Cardiac muscle cell (in vitro differentiated cells and primary cell): ENCODE measurements at regions not wholly inside any gene's neighbourhood (a gene's known extent, or its start where the extent isn't known, plus 50 kb on each side); places are given as distances from the start of the nearest gene placed in this dataset.
A peak's percentile ranks its signal among the peaks of the same experiment; 100 is the strongest.

Experiments
- DNase-seq, 2 donors: peaks; one replicate each; pipeline versions ENCODE4 v3.0.0 to v3.0.0-alpha.2; 2010 to 2017; ENCODE audit warnings: low read depth in 1 of 2, low spot score in 1 of 2
- H3K27ac ChIP-seq: fragments of 200-600 bp; sonication (generic); 2 replicates; pipeline ENCODE4 v1.5.1; 2016
- H3K27me3 ChIP-seq: fragments of 200-600 bp; sonication (generic); 2 replicates; pipeline ENCODE4 v1.6.0; 2016; ENCODE audit warnings: control low read depth
- H3K36me3 ChIP-seq: fragments of 200-600 bp; sonication (generic); 2 replicates; pipeline ENCODE4 v1.5.1; 2016; ENCODE audit warnings: control low read depth
- H3K4me1 ChIP-seq: fragments of 200-600 bp; sonication (generic); 2 replicates; pipeline ENCODE4 v1.8.1; 2017; ENCODE audit warnings: low read depth, mild to moderate bottlenecking, mixed run types
- H3K4me3 ChIP-seq: fragments of 200-600 bp; sonication (generic); 2 replicates; pipeline ENCODE4 v1.5.1; 2016; ENCODE audit warnings: mild to moderate bottlenecking
- H3K9me3 ChIP-seq: fragments of 200-600 bp; sonication (generic); 2 replicates; pipeline ENCODE4 v1.5.1; 2017; ENCODE audit warnings: low read depth, mild to moderate bottlenecking, control low read depth
- TF ChIP-seq, protein P1 (sequence below): IDR thresholded peaks from 2 replicates; pipeline ENCODE4 v1.5.1; 2012; ENCODE audit warnings: low read depth, mild to moderate bottlenecking, low read length

- Histone ChIP-seq H3K9me3 (no peaks in the 10 kb centered on the region), H3K27me3 (no peaks in the 10 kb centered on the region), H3K4me1 (peaks cover under 1% of the 10 kb centered on the region), H3K27ac (no peak overlapping the region), H3K4me3 (no peak overlapping the region), H3K36me3 (no peaks in the 10 kb centered on the region)
- TF ChIP-seq, protein P1, sequence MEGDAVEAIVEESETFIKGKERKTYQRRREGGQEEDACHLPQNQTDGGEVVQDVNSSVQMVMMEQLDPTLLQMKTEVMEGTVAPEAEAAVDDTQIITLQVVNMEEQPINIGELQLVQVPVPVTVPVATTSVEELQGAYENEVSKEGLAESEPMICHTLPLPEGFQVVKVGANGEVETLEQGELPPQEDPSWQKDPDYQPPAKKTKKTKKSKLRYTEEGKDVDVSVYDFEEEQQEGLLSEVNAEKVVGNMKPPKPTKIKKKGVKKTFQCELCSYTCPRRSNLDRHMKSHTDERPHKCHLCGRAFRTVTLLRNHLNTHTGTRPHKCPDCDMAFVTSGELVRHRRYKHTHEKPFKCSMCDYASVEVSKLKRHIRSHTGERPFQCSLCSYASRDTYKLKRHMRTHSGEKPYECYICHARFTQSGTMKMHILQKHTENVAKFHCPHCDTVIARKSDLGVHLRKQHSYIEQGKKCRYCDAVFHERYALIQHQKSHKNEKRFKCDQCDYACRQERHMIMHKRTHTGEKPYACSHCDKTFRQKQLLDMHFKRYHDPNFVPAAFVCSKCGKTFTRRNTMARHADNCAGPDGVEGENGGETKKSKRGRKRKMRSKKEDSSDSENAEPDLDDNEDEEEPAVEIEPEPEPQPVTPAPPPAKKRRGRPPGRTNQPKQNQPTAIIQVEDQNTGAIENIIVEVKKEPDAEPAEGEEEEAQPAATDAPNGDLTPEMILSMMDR: no peak
- DNase-seq: no peak
Observed at GRCh38 chr5:4054092-4054491, 458.5 kb downstream of the IRX1 start.

- Histone ChIP-seq H3K9me3 (no peaks in the 10 kb centered on the region), H3K36me3 (no peaks in the 10 kb centered on the region), H3K27me3 (no peaks in the 10 kb centered on the region), H3K4me1 (peaks cover 15% of the 10 kb centered on the region), H3K27ac (no peak overlapping the region), H3K4me3 (no peak overlapping the region)
- DNase-seq: peak in 1 of 2 donors; percentile 28
- TF ChIP-seq, protein P1: no peak
Observed at GRCh38 chr5:4058899-4059298, 463.3 kb downstream of the IRX1 start.

- H3K4me3 ChIP-seq: no peak overlapping the region
- no peaks in the 10 kb centered on the region for H3K27me3 ChIP-seq
- no peaks in the 10 kb centered on the region for H3K9me3 ChIP-seq
- TF ChIP-seq, protein P1: no peak
- no peaks in the 10 kb centered on the region for H3K36me3 ChIP-seq
- peak overlapping the region; percentile 91 for H3K27ac ChIP-seq
- H3K4me1 ChIP-seq: peaks cover 32% of the 10 kb centered on the region
- DNase-seq: peak in 1 of 2 donors; percentile 81
Observed at GRCh38 chr5:4065472-4066320, 470.1 kb downstream of the IRX1 start.

GRCh38 chr5:4068171-4068570 is 472.5 kb downstream of the IRX1 start:
- Histone ChIP-seq H3K27ac (no peak overlapping the region), H3K4me1 (peaks cover 20% of the 10 kb centered on the region), H3K4me3 (no peak overlapping the region), H3K27me3 (no peaks in the 10 kb centered on the region), H3K36me3 (no peaks in the 10 kb centered on the region), H3K9me3 (no peaks in the 10 kb centered on the region)
- DNase-seq: no peak
- TF ChIP-seq, protein P1: no peak

GRCh38 chr5:4078544-4078943 is 482.9 kb downstream of the IRX1 start:
- Histone ChIP-seq H3K27ac (no peak overlapping the region), H3K36me3 (no peaks in the 10 kb centered on the region), H3K9me3 (no peaks in the 10 kb centered on the region), H3K4me1 (peaks cover 27% of the 10 kb centered on the region), H3K4me3 (no peak overlapping the region), H3K27me3 (no peaks in the 10 kb centered on the region)
- TF ChIP-seq, protein P1: no peak
- no peak for DNase-seq
